ENCODE measurements at regions not wholly inside any gene's neighbourhood (a gene's known extent, or its start where the extent isn't known, plus 50 kb on each side); places are given as distances from the start of the nearest gene placed in this dataset.

- H3K27me3 Mint-ChIP-seq (ENCODE audit: unreplicated experiment) = no peaks in the 10 kb centered on the region
- H3K4me1 Mint-ChIP-seq (ENCODE audit: unreplicated experiment) = no peaks in the 10 kb centered on the region
- TF ChIP-seq CTCF (IDR thresholded peaks at IDR 0.05; ENCODE audit: unreplicated experiment) = no peak
- no peaks in the 10 kb centered on the region for H3K9me3 Mint-ChIP-seq (ENCODE audit: unreplicated experiment)
- H3K27ac Mint-ChIP-seq (ENCODE audit: unreplicated experiment) = no peak overlapping the region
- no peak for DNase-seq (ENCODE audit: low spot score)
- H3K4me3 Mint-ChIP-seq (ENCODE audit: unreplicated experiment) = no peak overlapping the region
- H3K36me3 Mint-ChIP-seq (ENCODE audit: low read depth, unreplicated experiment) = no peaks in the 10 kb centered on the region
Measured at GRCh38 chr16:13607289-13607688, 312.7 kb upstream of the ERCC4 start.

- no peaks in the 10 kb centered on the region for H3K27me3 Mint-ChIP-seq (ENCODE audit: unreplicated experiment)
Measured at GRCh38 chr16:13611596-13611995, 308.4 kb upstream of the ERCC4 start.

DNA sequence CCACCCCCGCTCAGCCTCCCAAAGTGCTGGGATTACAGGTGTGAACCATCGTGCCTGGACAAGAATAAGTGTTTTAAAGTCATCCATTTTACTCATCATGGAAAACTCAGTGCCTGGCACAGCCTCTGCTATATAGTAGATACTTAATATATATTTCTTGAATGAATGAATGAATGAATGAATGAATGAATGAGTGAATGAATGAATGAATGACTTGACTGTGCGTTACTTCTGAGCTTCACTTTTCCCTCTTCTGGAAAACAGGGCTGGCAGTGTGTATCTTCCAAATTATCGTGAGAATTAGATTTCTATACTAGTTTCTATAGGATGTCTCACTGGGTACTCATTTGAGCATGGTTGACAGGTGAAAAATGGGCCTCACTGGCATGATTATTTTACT is 307.3 kb upstream of the ERCC4 start:
- Mint-ChIP-seq H3K36me3 (ENCODE audit: low read depth, unreplicated experiment) (no peaks in the 10 kb centered on the region), H3K27me3 (ENCODE audit: unreplicated experiment) (no peaks in the 10 kb centered on the region), H3K4me1 (ENCODE audit: unreplicated experiment) (no peaks in the 10 kb centered on the region), H3K9me3 (ENCODE audit: unreplicated experiment) (no peaks in the 10 kb centered on the region), H3K27ac (ENCODE audit: unreplicated experiment) (no peak overlapping the region), H3K4me3 (ENCODE audit: unreplicated experiment) (no peak overlapping the region)
- DNase-seq (ENCODE audit: low spot score) = no peak
- TF ChIP-seq CTCF (IDR thresholded peaks at IDR 0.05; ENCODE audit: unreplicated experiment) = no peak

More at GRCh38 chr16:13611596-13611995, 308.4 kb upstream of the ERCC4 start:
- Mint-ChIP-seq H3K27ac (ENCODE audit: unreplicated experiment) (no peak overlapping the region), H3K36me3 (ENCODE audit: low read depth, unreplicated experiment) (no peaks in the 10 kb centered on the region), H3K9me3 (ENCODE audit: unreplicated experiment) (no peaks in the 10 kb centered on the region), H3K4me1 (ENCODE audit: unreplicated experiment) (no peaks in the 10 kb centered on the region), H3K4me3 (ENCODE audit: unreplicated experiment) (no peak overlapping the region)
- TF ChIP-seq CTCF (IDR thresholded peaks at IDR 0.05; ENCODE audit: unreplicated experiment) = no peak
- no peak for DNase-seq (ENCODE audit: low spot score)

DNA sequence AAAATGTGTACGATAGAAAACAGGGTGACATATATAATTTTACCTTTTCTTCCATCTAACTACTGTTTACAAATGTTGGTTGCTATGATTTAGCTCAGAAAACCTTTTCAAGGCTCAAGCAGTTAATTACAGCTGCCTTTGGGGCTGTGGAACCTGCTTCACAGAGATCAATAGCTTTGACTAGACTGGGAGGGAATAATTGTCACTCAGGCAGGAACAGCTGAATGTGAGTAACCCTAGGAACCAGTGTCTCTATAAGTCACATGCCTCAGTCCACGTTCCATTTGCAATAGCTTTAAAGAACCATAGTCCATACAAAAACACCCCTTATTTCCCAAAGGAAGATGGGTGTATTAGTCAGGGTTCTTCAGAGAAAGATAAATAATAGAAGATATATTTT is 306.8 kb upstream of the ERCC4 start:
- Mint-ChIP-seq H3K36me3 (ENCODE audit: low read depth, unreplicated experiment) (no peaks in the 10 kb centered on the region), H3K4me3 (ENCODE audit: unreplicated experiment) (no peak overlapping the region), H3K27me3 (ENCODE audit: unreplicated experiment) (no peaks in the 10 kb centered on the region), H3K9me3 (ENCODE audit: unreplicated experiment) (no peaks in the 10 kb centered on the region), H3K27ac (ENCODE audit: unreplicated experiment) (no peak overlapping the region), H3K4me1 (ENCODE audit: unreplicated experiment) (no peaks in the 10 kb centered on the region)
- DNase-seq (ENCODE audit: low spot score) = no peak
- TF ChIP-seq CTCF (IDR thresholded peaks at IDR 0.05; ENCODE audit: unreplicated experiment) = no peak

- Mint-ChIP-seq H3K27ac (ENCODE audit: unreplicated experiment) (no peak overlapping the region), H3K36me3 (ENCODE audit: low read depth, unreplicated experiment) (no peaks in the 10 kb centered on the region), H3K4me1 (ENCODE audit: unreplicated experiment) (no peaks in the 10 kb centered on the region), H3K9me3 (ENCODE audit: unreplicated experiment) (no peaks in the 10 kb centered on the region), H3K4me3 (ENCODE audit: unreplicated experiment) (no peak overlapping the region), H3K27me3 (ENCODE audit: unreplicated experiment) (peaks cover 1% of the 10 kb centered on the region)
- no peak for TF ChIP-seq CTCF (IDR thresholded peaks at IDR 0.05; ENCODE audit: unreplicated experiment)
- no peak for DNase-seq (ENCODE audit: low spot score)
Measured at GRCh38 chr16:13621639-13622038, 298.3 kb upstream of the ERCC4 start.

Measured in endothelial cell (in vitro differentiated cells).